GM19467 (cell line): ENCODE measurements at regions not wholly inside any gene's neighbourhood (a gene's known extent, or its start where the extent isn't known, plus 50 kb on each side); places are given as distances from the start of the nearest gene placed in this dataset.
"Not testable (repeated sequence)": the region's sequence is repeated elsewhere in the genome, so short reads cannot be mapped to it uniquely, and the experiment has no call there.

ENCODE experiments used
- ATAC-seq: cut with Tn5 transposase; IDR thresholded peaks from one replicate; pipeline ENCODE4 v1.9.1; 2021; ENCODE audit warnings: mild to moderate bottlenecking, moderate library complexity; ENCODE audit not compliant: unreplicated experiment

GRCh38 chr2:17258861-17259260, 259.4 kb downstream of the RAD51AP2 start:
- ATAC-seq: no peak

- ATAC-seq: no peak
Measured at GRCh38 chr2:17257189-17257909, 260.9 kb downstream of the RAD51AP2 start.

GRCh38 chr2:17255071-17255470, 263.2 kb downstream of the RAD51AP2 start:
- ATAC-seq: no peak

- ATAC-seq: no peak
Measured at GRCh38 chr2:17254421-17254820, 263.8 kb downstream of the RAD51AP2 start.

- no peak for ATAC-seq
Measured at GRCh38 chr2:17252258-17252657, 266.0 kb downstream of the RAD51AP2 start.

GRCh38 chr2:17251171-17251570, 267.1 kb downstream of the RAD51AP2 start:
- no peak for ATAC-seq

GRCh38 chr2:17249249-17249648, 269.0 kb downstream of the RAD51AP2 start:
- no peak for ATAC-seq

GRCh38 chr2:17245906-17246305, 272.3 kb downstream of the RAD51AP2 start:
- ATAC-seq: no peak

- no peak for ATAC-seq
Measured at GRCh38 chr2:17242813-17243485, 275.3 kb downstream of the RAD51AP2 start.

- ATAC-seq: no peak
Measured at GRCh38 chr2:17239550-17239949, 278.7 kb downstream of the RAD51AP2 start.

GRCh38 chr2:17235167-17235566, 283.1 kb downstream of the RAD51AP2 start:
- no peak for ATAC-seq

GRCh38 chr2:17232776-17233556, 285.3 kb downstream of the RAD51AP2 start:
- ATAC-seq: no peak

- ATAC-seq: no peak
Measured at GRCh38 chr2:17231394-17231965, 286.8 kb downstream of the RAD51AP2 start.

GRCh38 chr2:17229414-17229813, 288.8 kb downstream of the RAD51AP2 start:
- ATAC-seq: no peak

GRCh38 chr2:17228461-17228860, 289.8 kb downstream of the RAD51AP2 start:
- no peak for ATAC-seq

GRCh38 chr2:17227856-17228255, 290.4 kb downstream of the RAD51AP2 start:
- ATAC-seq: no peak

GRCh38 chr2:17226941-17227490, 291.2 kb downstream of the RAD51AP2 start:
- no peak for ATAC-seq

GRCh38 chr2:17223211-17223610, 295.0 kb downstream of the RAD51AP2 start:
- no peak for ATAC-seq

- no peak for ATAC-seq
Measured at GRCh38 chr2:17208511-17208910, 309.7 kb downstream of the RAD51AP2 start.

GRCh38 chr2:17206771-17207170, 311.5 kb downstream of the RAD51AP2 start:
- no peak for ATAC-seq

- not testable (repeated sequence) for ATAC-seq
Measured at GRCh38 chr2:17204214-17204613, 314.0 kb downstream of the RAD51AP2 start.
